OCI-LY1 (cell line): ENCODE measurements at regions not wholly inside any gene's neighbourhood (a gene's known extent, or its start where the extent isn't known, plus 50 kb on each side); places are given as distances from the start of the nearest gene placed in this dataset.

Source experiments
- H2AFZ ChIP-seq: fragments of 200-600 bp; sonication (generic), shearing (Covaris generic); 2 replicates; pipeline ENCODE4 v1.6.0; 2014; ENCODE audit warnings: antibody characterized with exemption, mild to moderate bottlenecking, low read length
- H3F3A ChIP-seq: fragments of 200-600 bp; sonication (generic), shearing (Covaris generic); 2 replicates; pipeline ENCODE4 v1.6.0; 2014; ENCODE audit warnings: mild to moderate bottlenecking, antibody characterized with exemption, low read length, moderate library complexity; ENCODE audit not compliant: insufficient read depth
- H3K27ac ChIP-seq: fragments of 200-600 bp; sonication (generic); 2 replicates; pipeline ENCODE4 v1.5.1; 2014; ENCODE audit warnings: low read length, mixed run types, mild to moderate bottlenecking, low read depth; ENCODE audit not compliant: poor library complexity, severe bottlenecking
- H3K27me3 ChIP-seq: fragments of 200-600 bp; sonication (generic); 2 replicates; pipeline ENCODE4 v1.6.0; 2014; ENCODE audit warnings: antibody characterized with exemption, mild to moderate bottlenecking, low read length, moderate library complexity; ENCODE audit not compliant: insufficient read depth
- H3K36me3 ChIP-seq: fragments of 200-600 bp; sonication (generic); 2 replicates; pipeline ENCODE4 v1.6.1; 2014; ENCODE audit warnings: mild to moderate bottlenecking, antibody characterized with exemption, low read length, moderate library complexity, mixed read lengths; ENCODE audit not compliant: insufficient read depth
- H3K4me1 ChIP-seq: fragments of 200-600 bp; sonication (generic); 2 replicates; pipeline ENCODE4 v1.5.1; 2014; ENCODE audit warnings: mild to moderate bottlenecking, low read length, moderate library complexity; ENCODE audit not compliant: insufficient read depth, severe bottlenecking
- H3K4me2 ChIP-seq: fragments of 200-600 bp; sonication (generic), shearing (Covaris generic); 2 replicates; pipeline ENCODE4 v1.6.1; 2014; ENCODE audit warnings: low read length
- H3K4me3 ChIP-seq: fragments of 200-600 bp; sonication (generic); 2 replicates; pipeline ENCODE4 v1.5.1; 2014; ENCODE audit warnings: low read length, low read depth, mild to moderate bottlenecking, mixed read lengths; ENCODE audit not compliant: poor library complexity, severe bottlenecking
- H3K79me2 ChIP-seq: fragments of 200-600 bp; shearing (Covaris generic); 2 replicates; pipeline ENCODE4 v1.6.1; 2016; ENCODE audit warnings: mixed run types, low read length, mixed read lengths; ENCODE audit not compliant: insufficient read depth
- H3K9ac ChIP-seq: fragments of 200-600 bp; sonication (generic), shearing (Covaris generic); 2 replicates; pipeline ENCODE4 v1.6.1; 2014; ENCODE audit warnings: mild to moderate bottlenecking, low read length, mixed read lengths
- H3K9me2 ChIP-seq: fragments of 200-600 bp; sonication (generic), shearing (Covaris generic); 2 replicates; pipeline ENCODE4 v1.6.1; 2014; ENCODE audit warnings: low read depth, mild to moderate bottlenecking, low read length, mixed read lengths
- H3K9me3 ChIP-seq: fragments of 200-600 bp; shearing (Covaris generic); 2 replicates; pipeline ENCODE4 v1.6.1; 2014; ENCODE audit warnings: low read length, mixed read lengths
- H4K20me1 ChIP-seq: fragments of 200-600 bp; sonication (generic), shearing (Covaris generic); 2 replicates; pipeline ENCODE4 v1.6.0; 2016; ENCODE audit warnings: mild to moderate bottlenecking, low read length; ENCODE audit not compliant: insufficient read depth
- EZH2 ChIP-seq: fragments of 200-600 bp; sonication (generic), shearing (Covaris generic); IDR thresholded peaks from 2 replicates; pipeline ENCODE4 v1.8.0; 2017; ENCODE audit warnings: borderline replicate concordance, mixed run types, mild to moderate bottlenecking, antibody characterized with exemption, low read length, moderate library complexity, mixed read lengths
- TF ChIP-seq, protein P1 (sequence below): fragments of 200-600 bp; sonication (generic), shearing (Covaris generic); IDR thresholded peaks from 2 replicates; pipeline ENCODE4 v1.5.1; 2017; ENCODE audit warnings: mild to moderate bottlenecking, antibody characterized with exemption, low read length, moderate library complexity, mixed read lengths

GRCh38 chr2:12844511-12844910 is 127.8 kb downstream of the TRIB2 start:
- Histone ChIP-seq H3K27ac (no peak overlapping the region), H2AFZ (no peak overlapping the region), H3K9me2 (no peaks in the 10 kb centered on the region), H3K4me1 (no peaks in the 10 kb centered on the region), H3K79me2 (no peaks in the 10 kb centered on the region), H3K4me3 (no peak overlapping the region), H4K20me1 (no peaks in the 10 kb centered on the region), H3K27me3 (no peaks in the 10 kb centered on the region), H3K9me3 (no peaks in the 10 kb centered on the region), H3K4me2 (no peak overlapping the region), H3F3A (no peaks in the 10 kb centered on the region), H3K9ac (no peak overlapping the region), H3K36me3 (no peaks in the 10 kb centered on the region)
- TF ChIP-seq, protein P1, sequence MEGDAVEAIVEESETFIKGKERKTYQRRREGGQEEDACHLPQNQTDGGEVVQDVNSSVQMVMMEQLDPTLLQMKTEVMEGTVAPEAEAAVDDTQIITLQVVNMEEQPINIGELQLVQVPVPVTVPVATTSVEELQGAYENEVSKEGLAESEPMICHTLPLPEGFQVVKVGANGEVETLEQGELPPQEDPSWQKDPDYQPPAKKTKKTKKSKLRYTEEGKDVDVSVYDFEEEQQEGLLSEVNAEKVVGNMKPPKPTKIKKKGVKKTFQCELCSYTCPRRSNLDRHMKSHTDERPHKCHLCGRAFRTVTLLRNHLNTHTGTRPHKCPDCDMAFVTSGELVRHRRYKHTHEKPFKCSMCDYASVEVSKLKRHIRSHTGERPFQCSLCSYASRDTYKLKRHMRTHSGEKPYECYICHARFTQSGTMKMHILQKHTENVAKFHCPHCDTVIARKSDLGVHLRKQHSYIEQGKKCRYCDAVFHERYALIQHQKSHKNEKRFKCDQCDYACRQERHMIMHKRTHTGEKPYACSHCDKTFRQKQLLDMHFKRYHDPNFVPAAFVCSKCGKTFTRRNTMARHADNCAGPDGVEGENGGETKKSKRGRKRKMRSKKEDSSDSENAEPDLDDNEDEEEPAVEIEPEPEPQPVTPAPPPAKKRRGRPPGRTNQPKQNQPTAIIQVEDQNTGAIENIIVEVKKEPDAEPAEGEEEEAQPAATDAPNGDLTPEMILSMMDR, result no peak
- TF ChIP-seq EZH2, result no peak

DNA sequence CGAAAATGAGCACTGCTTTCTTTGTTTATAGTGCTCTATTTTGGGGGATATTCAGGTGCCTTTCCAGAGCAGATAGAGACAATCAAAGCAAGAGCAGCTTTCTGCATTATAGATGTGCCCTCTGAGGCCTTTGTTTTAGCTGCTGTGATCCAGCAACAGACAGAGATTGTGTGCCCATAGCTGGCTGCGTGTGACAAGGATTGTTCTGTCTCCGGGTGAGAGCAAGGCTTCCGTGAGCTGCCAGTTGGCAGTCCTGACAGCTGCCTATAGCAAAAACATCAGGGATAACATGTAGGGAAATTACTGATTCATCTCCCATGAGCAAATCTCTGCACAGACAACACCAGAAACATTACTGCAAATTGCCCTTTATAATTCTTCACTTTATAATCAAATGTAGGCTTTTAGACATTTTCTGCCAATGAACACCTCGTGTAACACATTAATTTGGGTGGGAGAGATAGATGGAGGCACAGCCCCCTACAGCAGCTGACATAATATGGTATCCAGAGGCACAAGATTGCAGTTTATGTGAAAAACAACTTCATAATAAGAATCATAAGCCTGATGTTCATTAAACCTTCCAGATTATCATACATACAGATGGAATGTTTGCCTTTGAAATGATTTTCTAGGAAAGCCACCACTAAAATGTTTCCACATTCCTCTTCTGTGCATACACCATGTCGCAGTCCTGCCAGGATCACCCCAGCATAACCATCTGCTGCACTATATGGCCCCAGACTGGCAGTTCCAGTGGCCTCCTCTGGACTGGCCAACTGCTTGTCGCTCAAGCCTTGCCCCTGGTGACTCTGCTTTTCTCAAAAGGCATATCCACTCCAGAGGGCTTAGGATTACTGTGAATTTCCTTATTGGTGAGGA is 131.2 kb downstream of the TRIB2 start:
- Histone ChIP-seq H3K9me3 (no peaks in the 10 kb centered on the region), H3K4me2 (no peak overlapping the region), H4K20me1 (no peaks in the 10 kb centered on the region), H3K4me1 (no peaks in the 10 kb centered on the region), H2AFZ (no peak overlapping the region), H3F3A (no peaks in the 10 kb centered on the region), H3K79me2 (no peaks in the 10 kb centered on the region), H3K27me3 (no peaks in the 10 kb centered on the region), H3K27ac (no peak overlapping the region), H3K9ac (no peak overlapping the region), H3K4me3 (no peak overlapping the region), H3K36me3 (no peaks in the 10 kb centered on the region), H3K9me2 (no peaks in the 10 kb centered on the region)
- TF ChIP-seq, protein P1, result no peak

GRCh38 chr2:12852135-12852534 is 135.4 kb downstream of the TRIB2 start:
- H3K4me1 ChIP-seq, result no peaks in the 10 kb centered on the region
- H3K4me3 ChIP-seq, result no peak overlapping the region
- H3F3A ChIP-seq, result no peaks in the 10 kb centered on the region
- no peaks in the 10 kb centered on the region for H4K20me1 ChIP-seq
- H3K4me2 ChIP-seq, result no peak overlapping the region
- no peaks in the 10 kb centered on the region for H3K79me2 ChIP-seq
- H3K9me2 ChIP-seq, result no peaks in the 10 kb centered on the region
- H3K9ac ChIP-seq, result no peak overlapping the region
- H3K27me3 ChIP-seq, result no peaks in the 10 kb centered on the region
- no peak overlapping the region for H3K27ac ChIP-seq
- no peak overlapping the region for H2AFZ ChIP-seq
- TF ChIP-seq, protein P1, result no peak
- no peak for TF ChIP-seq EZH2
- H3K9me3 ChIP-seq, result no peaks in the 10 kb centered on the region
- H3K36me3 ChIP-seq, result no peaks in the 10 kb centered on the region
